KOPT-K1 (cell line): ENCODE measurements at regions not wholly inside any gene's neighbourhood (a gene's known extent, or its start where the extent isn't known, plus 50 kb on each side); places are given as distances from the start of the nearest gene placed in this dataset.
"Not testable (repeated sequence)": the region's sequence is repeated elsewhere in the genome, so short reads cannot be mapped to it uniquely, and the experiment has no call there.

Experiments used
- H3K27ac ChIP-seq: fragments of 200-600 bp; sonication (generic); 2 replicates; pipeline ENCODE4 v1.5.1; 2016; ENCODE audit warnings: antibody characterized with exemption, mild to moderate bottlenecking, low read depth, low read length; ENCODE audit not compliant: poor library complexity, severe bottlenecking
- H3K36me3 ChIP-seq: fragments of 200-600 bp; sonication (generic); 2 replicates; pipeline ENCODE4 v1.5.1; 2017; ENCODE audit warnings: antibody characterized with exemption, mild to moderate bottlenecking, low read length, moderate library complexity; ENCODE audit not compliant: insufficient read depth
- H3K9me3 ChIP-seq: fragments of 200-600 bp; sonication (generic); 2 replicates; pipeline ENCODE4 v1.5.1; 2017; ENCODE audit warnings: antibody characterized with exemption, low read length, mild to moderate bottlenecking; ENCODE audit not compliant: insufficient read depth, poor library complexity, severe bottlenecking

- no peak overlapping the region for H3K27ac ChIP-seq
- H3K9me3 ChIP-seq = no peaks in the 10 kb centered on the region
- no peaks in the 10 kb centered on the region for H3K36me3 ChIP-seq
Measured at GRCh38 chr1:70537788-70538187, 126.7 kb downstream of the CTH start.

- Histone ChIP-seq H3K36me3 (no peaks in the 10 kb centered on the region), H3K27ac (no peak overlapping the region), H3K9me3 (no peaks in the 10 kb centered on the region)
Measured at GRCh38 chr1:70542030-70542429, 131.0 kb downstream of the CTH start.

GRCh38 chr1:70542856-70543255 lies 131.8 kb downstream of the CTH start:
- Histone ChIP-seq H3K36me3 (no peaks in the 10 kb centered on the region), H3K9me3 (no peaks in the 10 kb centered on the region), H3K27ac (no peak overlapping the region)

GRCh38 chr1:70546726-70547125 lies 135.7 kb downstream of the CTH start:
- Histone ChIP-seq H3K9me3 (no peaks in the 10 kb centered on the region), H3K27ac (no peak overlapping the region), H3K36me3 (no peaks in the 10 kb centered on the region)

GRCh38 chr1:70552662-70553566 lies 141.8 kb downstream of the CTH start:
- Histone ChIP-seq H3K27ac (no peak overlapping the region), H3K9me3 (no peaks in the 10 kb centered on the region), H3K36me3 (no peaks in the 10 kb centered on the region)

GRCh38 chr1:70553567-70553956 lies 142.5 kb downstream of the CTH start:
- Histone ChIP-seq H3K9me3 (no peaks in the 10 kb centered on the region), H3K36me3 (no peaks in the 10 kb centered on the region), H3K27ac (no peak overlapping the region)

- Histone ChIP-seq H3K36me3 (no peaks in the 10 kb centered on the region), H3K27ac (no peak overlapping the region), H3K9me3 (no peaks in the 10 kb centered on the region)
Measured at GRCh38 chr1:70554341-70554740, 143.3 kb downstream of the CTH start.

GRCh38 chr1:70556541-70556940 lies 145.5 kb downstream of the CTH start:
- no peaks in the 10 kb centered on the region for H3K36me3 ChIP-seq

GRCh38 chr1:70567167-70567566 lies 156.1 kb downstream of the CTH start:
- Histone ChIP-seq H3K27ac (no peak overlapping the region), H3K9me3 (no peaks in the 10 kb centered on the region), H3K36me3 (no peaks in the 10 kb centered on the region)

More at GRCh38 chr1:70556541-70556940, 145.5 kb downstream of the CTH start:
- no peaks in the 10 kb centered on the region for H3K9me3 ChIP-seq
- H3K27ac ChIP-seq = no peak overlapping the region

GRCh38 chr1:70571191-70571590 lies 160.1 kb downstream of the CTH start:
- H3K27ac ChIP-seq = no peak overlapping the region
- no peaks in the 10 kb centered on the region for H3K9me3 ChIP-seq
- no peaks in the 10 kb centered on the region for H3K36me3 ChIP-seq

GRCh38 chr1:70573317-70573843 lies 162.3 kb downstream of the CTH start:
- Histone ChIP-seq H3K27ac (no peak overlapping the region), H3K36me3 (no peaks in the 10 kb centered on the region), H3K9me3 (no peaks in the 10 kb centered on the region)

- Histone ChIP-seq H3K9me3 (no peaks in the 10 kb centered on the region), H3K36me3 (no peaks in the 10 kb centered on the region)
Measured at GRCh38 chr1:70581661-70582060, 170.6 kb downstream of the CTH start.

GRCh38 chr1:70583522-70583921 lies 172.5 kb downstream of the CTH start:
- H3K9me3 ChIP-seq = no peaks in the 10 kb centered on the region
- no peaks in the 10 kb centered on the region for H3K36me3 ChIP-seq
- no peak overlapping the region for H3K27ac ChIP-seq

More at GRCh38 chr1:70581661-70582060, 170.6 kb downstream of the CTH start:
- no peak overlapping the region for H3K27ac ChIP-seq

- H3K27ac ChIP-seq = no peak overlapping the region
- no peaks in the 10 kb centered on the region for H3K9me3 ChIP-seq
- H3K36me3 ChIP-seq = no peaks in the 10 kb centered on the region
Measured at GRCh38 chr1:70586046-70586445, 175.0 kb downstream of the CTH start.

- no peak overlapping the region for H3K27ac ChIP-seq
- H3K36me3 ChIP-seq = no peaks in the 10 kb centered on the region
- no peaks in the 10 kb centered on the region for H3K9me3 ChIP-seq
Measured at GRCh38 chr1:70587872-70588366, 176.9 kb downstream of the CTH start.

- not testable (repeated sequence) for H3K36me3 ChIP-seq, H3K27ac ChIP-seq, H3K9me3 ChIP-seq
Measured at GRCh38 chr1:70593551-70593950, 182.5 kb downstream of the CTH start.
